Activated CD4-positive, CD25-positive, alpha-beta regulatory T cell treated with anti-CD3 and anti-CD28 coated beads, Interleukin-2, amount 50 U/mL, for 16 hours (primary cell): ENCODE measurements at regions not wholly inside any gene's neighbourhood (a gene's known extent, or its start where the extent isn't known, plus 50 kb on each side); places are given as distances from the start of the nearest gene placed in this dataset.
"Not testable (repeated sequence)": the region's sequence is repeated elsewhere in the genome, so short reads cannot be mapped to it uniquely, and the experiment has no call there.

Source experiments
- DNase-seq: peaks from one replicate; pipeline ENCODE4 v3.0.0-alpha.2; 2020; ENCODE audit warnings: low read depth, low spot score

GRCh38 chr15:59896663-59897074 is 107.4 kb upstream of the FOXB1 start:
- no peak for DNase-seq

GRCh38 chr15:59894835-59895234 is 109.3 kb upstream of the FOXB1 start:
- DNase-seq: no peak

GRCh38 chr15:59892985-59893384 is 111.1 kb upstream of the FOXB1 start:
- DNase-seq: no peak

DNA sequence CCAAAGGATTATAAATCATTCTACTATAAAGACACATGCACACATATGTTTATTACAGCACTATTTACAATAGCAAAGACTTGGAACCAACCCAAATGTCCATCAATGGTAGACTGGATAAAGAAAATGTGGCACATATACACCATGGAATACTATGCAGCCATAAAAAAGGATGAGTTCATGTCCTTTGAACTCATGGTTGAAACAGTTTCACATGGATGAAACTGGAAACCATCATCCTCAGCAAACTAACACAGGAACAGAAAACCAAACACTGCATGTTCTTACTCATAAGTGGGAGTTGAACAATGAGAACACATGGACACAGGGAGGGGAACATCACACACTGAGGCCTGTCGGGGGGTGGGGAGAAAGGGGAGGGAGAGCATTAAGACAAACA is 116.2 kb upstream of the FOXB1 start:
- DNase-seq: not testable (repeated sequence)

DNA sequence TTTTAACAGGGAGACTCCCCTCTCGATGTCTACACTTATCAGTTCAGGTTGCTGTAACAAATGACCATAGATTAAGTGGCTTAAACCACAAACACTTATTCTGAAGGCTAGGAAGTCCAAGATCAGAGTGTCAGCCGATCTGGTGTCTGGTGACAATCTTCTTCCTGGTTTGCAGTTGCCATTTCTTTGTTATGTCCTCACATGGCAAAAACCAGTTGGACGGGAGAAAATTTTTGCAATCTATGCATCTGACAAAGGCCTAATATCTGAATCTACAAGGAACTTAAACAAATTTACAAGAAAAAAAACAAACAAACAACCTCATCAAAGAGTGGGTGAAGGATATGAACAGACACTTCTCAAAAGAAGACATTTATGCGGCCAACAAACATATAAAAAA is 116.9 kb upstream of the FOXB1 start:
- no peak for DNase-seq

- no peak for DNase-seq
Measured at GRCh38 chr15:59886441-59886840, 117.7 kb upstream of the FOXB1 start.

- no peak for DNase-seq
Measured at GRCh38 chr15:59885832-59886231, 118.3 kb upstream of the FOXB1 start.

GRCh38 chr15:59879506-59880265 is 124.4 kb upstream of the FOXB1 start:
- DNase-seq: no peak

DNA sequence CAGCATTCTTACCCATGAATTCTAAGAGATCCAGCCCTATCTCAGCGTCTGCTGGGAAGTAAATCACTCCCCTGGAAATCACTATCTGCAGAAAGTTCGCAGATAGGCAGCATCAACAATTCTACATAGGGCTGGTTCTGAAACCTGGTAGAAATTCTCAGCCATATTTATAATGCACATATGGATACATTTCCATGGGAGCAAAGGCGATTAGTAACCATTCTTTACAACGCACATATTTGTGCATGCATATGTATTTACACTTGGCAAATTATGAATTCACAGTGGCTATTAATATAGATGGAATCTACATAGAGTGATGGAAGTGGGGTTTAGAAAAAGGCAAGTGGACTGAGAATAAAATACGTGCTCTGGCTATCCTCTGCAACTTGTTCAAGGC is 128.0 kb upstream of the FOXB1 start:
- no peak for DNase-seq

GRCh38 chr15:59873644-59874272 is 130.4 kb upstream of the FOXB1 start:
- no peak for DNase-seq

GRCh38 chr15:59867086-59867855 is 136.8 kb upstream of the FOXB1 start:
- no peak for DNase-seq

- DNase-seq: no peak
Measured at GRCh38 chr15:59866642-59867041, 137.5 kb upstream of the FOXB1 start.

DNA sequence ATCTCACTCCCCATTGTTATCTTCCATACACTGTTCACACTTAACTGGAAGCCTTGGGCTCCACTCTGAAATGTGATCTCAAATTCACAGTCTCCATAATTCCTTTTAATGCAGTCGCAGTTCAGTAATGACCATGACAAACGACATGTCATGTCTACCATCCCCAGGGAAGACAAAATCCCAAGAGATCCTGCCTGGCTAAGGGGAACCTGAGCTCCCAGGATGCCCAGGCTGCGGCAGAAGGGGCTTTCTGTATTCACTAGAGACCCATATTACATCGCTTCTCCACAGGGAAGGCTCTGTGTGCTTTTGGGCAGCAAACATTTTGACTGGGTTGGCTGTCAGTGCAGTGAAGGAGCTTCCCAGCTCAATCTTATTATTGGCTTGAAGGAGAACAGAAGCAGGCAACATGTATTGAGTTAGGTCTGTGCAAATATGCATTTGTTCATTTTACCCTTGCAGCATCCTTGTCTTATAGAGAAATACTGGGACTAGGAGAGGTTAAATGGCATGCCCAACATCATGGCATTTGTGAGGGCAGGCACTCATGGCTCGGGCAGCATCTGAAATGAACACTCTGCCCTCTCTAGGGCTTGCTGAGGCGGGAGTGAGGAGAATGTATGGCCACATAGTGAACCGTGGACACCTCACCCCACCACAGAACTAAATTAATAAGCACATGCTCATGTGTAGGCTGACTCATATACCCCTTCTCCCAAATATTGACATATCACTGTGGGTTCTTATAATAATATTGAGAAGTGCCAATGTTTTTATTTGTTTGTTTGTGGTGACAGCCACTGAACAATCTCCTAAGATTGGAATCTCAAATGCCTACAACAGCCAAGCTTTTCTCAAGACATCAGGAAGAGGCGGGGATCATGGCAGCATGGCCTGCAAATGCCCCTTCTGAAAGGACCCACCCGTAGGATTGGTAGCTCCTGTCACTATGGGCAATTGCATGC is 141.6 kb upstream of the FOXB1 start:
- DNase-seq: no peak

GRCh38 chr15:59847968-59848367 is 156.1 kb upstream of the FOXB1 start:
- DNase-seq: no peak

DNA sequence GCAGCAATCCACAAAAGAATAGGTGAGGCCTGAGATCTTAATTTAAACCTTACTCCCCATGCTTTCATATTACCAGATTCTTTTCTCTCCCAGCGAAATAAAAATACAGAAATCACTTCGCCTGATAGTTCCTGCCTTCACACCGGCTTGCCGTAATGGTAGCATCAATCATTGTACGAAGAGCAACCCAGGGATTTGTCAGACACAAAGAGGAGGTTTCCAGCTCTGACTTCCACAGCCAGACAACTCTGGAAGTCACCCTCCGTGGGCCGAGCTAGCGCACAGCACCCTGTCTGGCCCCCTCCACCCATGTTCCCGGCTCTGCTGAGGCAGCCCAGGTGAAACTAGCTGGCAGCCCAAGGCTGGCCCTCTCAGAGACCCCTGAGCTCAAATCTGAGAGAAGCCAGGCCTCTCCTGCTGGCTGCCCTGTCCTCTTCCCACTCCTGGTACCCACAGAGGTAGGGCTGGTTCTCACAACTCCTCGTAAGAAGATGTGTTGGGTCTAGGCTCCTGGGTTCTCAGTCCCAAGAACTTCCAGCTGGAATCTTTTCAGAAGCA is 156.9 kb upstream of the BNIP2 start:
- no peak for DNase-seq

GRCh38 chr15:59843609-59844008 is 154.5 kb upstream of the BNIP2 start:
- no peak for DNase-seq

DNA sequence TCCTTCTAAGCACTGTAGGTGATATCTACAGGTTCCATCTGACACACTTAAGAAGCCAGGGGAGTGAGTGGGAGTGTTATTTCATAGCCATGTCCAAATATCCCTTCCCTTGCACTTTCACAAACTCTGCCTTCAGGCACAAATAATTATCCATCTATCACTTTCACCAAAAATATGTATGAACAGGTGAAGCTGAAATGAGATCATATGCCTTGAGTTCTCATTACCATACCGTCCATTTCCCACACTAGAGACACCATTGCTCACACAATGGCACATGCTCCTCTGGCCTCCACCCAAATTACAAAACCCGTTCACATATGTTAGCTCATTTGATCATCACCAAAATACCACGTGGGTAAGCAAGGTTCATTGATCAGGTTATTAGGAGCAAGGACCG is 151.9 kb upstream of the BNIP2 start:
- no peak for DNase-seq

DNA sequence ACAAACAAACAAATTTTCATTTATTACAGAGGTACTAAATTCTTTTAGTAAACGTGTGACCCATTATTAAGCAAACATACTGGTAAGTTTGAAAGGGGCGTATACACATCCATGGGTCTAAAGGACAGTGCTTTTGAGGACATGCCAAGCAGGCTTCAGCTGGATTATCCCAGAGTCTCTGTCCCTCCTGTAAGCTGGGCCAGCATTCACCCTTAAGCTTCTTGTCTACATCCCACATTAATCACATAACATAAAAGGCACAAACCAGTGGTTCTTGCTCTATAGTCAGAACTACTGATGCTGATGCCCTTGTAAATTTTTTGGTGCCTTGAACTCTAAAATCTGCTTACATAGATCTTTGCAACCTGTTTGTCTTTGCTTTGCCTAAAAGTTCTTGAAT is 150.8 kb upstream of the BNIP2 start:
- no peak for DNase-seq

DNA sequence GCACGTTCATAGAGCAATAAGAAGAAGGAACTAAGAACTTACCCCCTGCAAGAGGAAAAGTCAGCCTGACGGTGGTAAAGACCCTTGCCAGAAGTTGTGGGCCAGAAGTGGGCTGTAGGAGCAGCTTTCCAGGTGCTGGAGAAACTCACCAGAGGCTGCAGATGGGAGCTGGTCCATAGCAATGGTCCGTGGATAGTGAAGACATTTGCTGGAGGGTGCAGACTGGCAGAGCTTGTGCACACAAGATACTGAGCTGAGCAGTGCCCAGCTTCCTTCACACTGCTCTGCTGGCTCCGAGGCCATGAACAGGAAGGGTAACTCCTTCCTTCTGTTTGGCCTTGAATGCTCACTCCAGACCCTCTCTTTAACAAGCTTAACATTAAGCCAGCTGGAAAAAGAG is 149.8 kb upstream of the BNIP2 start:
- no peak for DNase-seq

DNA sequence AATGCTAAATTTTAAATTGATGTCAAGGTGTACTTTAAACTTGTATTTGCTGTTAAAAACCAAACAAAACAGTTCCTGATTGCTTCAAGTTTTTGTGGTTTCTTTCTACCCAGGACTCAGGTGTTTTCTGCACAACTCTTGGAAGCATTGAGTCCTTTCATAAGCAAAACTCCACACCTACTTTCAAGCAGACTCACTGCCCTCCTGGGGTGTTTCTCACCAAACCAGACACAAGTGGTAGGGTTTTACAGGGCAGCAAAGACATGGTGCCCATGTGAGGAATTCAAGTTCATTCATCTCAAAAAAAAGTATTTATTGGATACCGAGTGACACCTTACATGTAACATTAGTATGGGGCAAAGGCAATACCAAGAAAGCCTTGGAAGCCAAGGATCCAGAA is 146.7 kb upstream of the BNIP2 start:
- no peak for DNase-seq

GRCh38 chr15:59834528-59834927 is 145.4 kb upstream of the BNIP2 start:
- DNase-seq: no peak
